H9 (cell line): ENCODE measurements at regions not wholly inside any gene's neighbourhood (a gene's known extent, or its start where the extent isn't known, plus 50 kb on each side); places are given as distances from the start of the nearest gene placed in this dataset.

Source experiments
- DNase-seq: peaks from one replicate; pipeline ENCODE4 v3.0.0-alpha.2; 2017
- H2AFZ ChIP-seq: one replicate; pipeline ENCODE4 v1.6.1; 2013; ENCODE audit warnings: mild to moderate bottlenecking, low read length, control low read depth, moderate library complexity
- H2AK5ac ChIP-seq: 2 replicates; pipeline ENCODE4 v1.6.1; 2013; ENCODE audit warnings: low read length, control low read depth, mixed read lengths; ENCODE audit not compliant: insufficient read length
- H2BK120ac ChIP-seq: one replicate; pipeline ENCODE4 v1.6.1; 2013; ENCODE audit warnings: low read depth, mild to moderate bottlenecking, low read length, control low read depth, inconsistent platforms; ENCODE audit not compliant: poor library complexity, severe bottlenecking
- H2BK12ac ChIP-seq: 2 replicates; pipeline ENCODE4 v1.6.1; 2013; ENCODE audit warnings: low read length, control low read depth, mixed read lengths, low read depth; ENCODE audit not compliant: insufficient read length
- H2BK15ac ChIP-seq: 2 replicates; pipeline ENCODE4 v1.6.1; 2013; ENCODE audit warnings: low read depth, low read length, control low read depth
- H2BK20ac ChIP-seq: one replicate; pipeline ENCODE4 v1.6.1; 2013; ENCODE audit warnings: low read depth, mild to moderate bottlenecking, low read length, control low read depth, inconsistent platforms; ENCODE audit not compliant: poor library complexity, severe bottlenecking
- H2BK5ac ChIP-seq: 2 replicates; pipeline ENCODE4 v1.6.1; 2013; ENCODE audit warnings: low read length, control low read depth, mixed read lengths; ENCODE audit not compliant: insufficient read length
- H3K14ac ChIP-seq: 2 replicates; pipeline ENCODE4 v1.6.1; 2013; ENCODE audit warnings: low read length, control low read depth; ENCODE audit not compliant: insufficient read depth
- H3K18ac ChIP-seq: 2 replicates; pipeline ENCODE4 v1.6.1; 2013; ENCODE audit warnings: low read depth, mild to moderate bottlenecking, mixed read lengths, low read length, control low read depth; ENCODE audit not compliant: insufficient read length
- H3K23ac ChIP-seq: 2 replicates; pipeline ENCODE4 v1.6.1; 2013; ENCODE audit warnings: low read length, control low read depth, mixed read lengths, low read depth; ENCODE audit not compliant: insufficient read length
- H3K23me2 ChIP-seq: 2 replicates; pipeline ENCODE4 v1.6.1; 2013; ENCODE audit warnings: low read depth, mild to moderate bottlenecking, mixed read lengths, low read length, control low read depth; ENCODE audit not compliant: insufficient read length, poor library complexity, severe bottlenecking
- H3K27ac ChIP-seq: 2 replicates; pipeline ENCODE4 v1.5.1; 2013; ENCODE audit warnings: low read length, control low read depth, mixed read lengths, low read depth; ENCODE audit not compliant: insufficient read length
- H3K27me3 ChIP-seq: 2 replicates; pipeline ENCODE4 v1.6.1; 2013; ENCODE audit warnings: low read length, control low read depth, inconsistent platforms; ENCODE audit not compliant: insufficient read depth
- H3K4ac ChIP-seq: 2 replicates; pipeline ENCODE4 v1.6.1; 2013; ENCODE audit warnings: low read depth, mild to moderate bottlenecking, control low read depth, inconsistent platforms, low read length, moderate library complexity
- H3K4me1 ChIP-seq: 2 replicates; pipeline ENCODE4 v1.6.1; 2013; ENCODE audit warnings: low read length, control low read depth, inconsistent platforms; ENCODE audit not compliant: insufficient read depth
- H3K4me2 ChIP-seq: 2 replicates; pipeline ENCODE4 v1.6.1; 2013; ENCODE audit warnings: low read length, control low read depth, mixed read lengths; ENCODE audit not compliant: insufficient read length, insufficient read depth
- H3K56ac ChIP-seq: 2 replicates; pipeline ENCODE4 v1.6.1; 2013; ENCODE audit warnings: low read depth, mild to moderate bottlenecking, mixed read lengths, low read length, control low read depth; ENCODE audit not compliant: insufficient read length
- H3K79me1 ChIP-seq: 2 replicates; pipeline ENCODE4 v1.6.1; 2013; ENCODE audit warnings: low read depth, mild to moderate bottlenecking, moderate library complexity, low read length, control low read depth, inconsistent platforms; ENCODE audit not compliant: insufficient read depth, poor library complexity, severe bottlenecking
- H3K79me2 ChIP-seq: 2 replicates; pipeline ENCODE4 v1.6.1; 2013; ENCODE audit warnings: low read length, control low read depth, inconsistent platforms; ENCODE audit not compliant: insufficient read depth
- H3K9ac ChIP-seq: 2 replicates; pipeline ENCODE4 v1.6.1; 2013; ENCODE audit warnings: low read length, control low read depth, mixed read lengths; ENCODE audit not compliant: insufficient read length; ENCODE audit errors: extremely low read depth
- H3K9me3 ChIP-seq: one replicate; pipeline ENCODE4 v1.6.1; 2013; ENCODE audit warnings: low read depth, low read length, inconsistent platforms; ENCODE audit not compliant: control insufficient read depth
- H3T11ph ChIP-seq: one replicate; pipeline ENCODE4 v1.6.1; 2013; ENCODE audit warnings: mild to moderate bottlenecking, low read length, control low read depth, inconsistent platforms
- H4K20me1 ChIP-seq: one replicate; pipeline ENCODE4 v1.6.1; 2013; ENCODE audit not compliant: control insufficient read depth, insufficient read length, insufficient read depth
- H4K5ac ChIP-seq: 2 replicates; pipeline ENCODE4 v1.6.1; 2013; ENCODE audit warnings: low read depth, mild to moderate bottlenecking, mixed read lengths, low read length, control low read depth; ENCODE audit not compliant: insufficient read length
- H4K8ac ChIP-seq: replicated peaks from 2 replicates; pipeline ENCODE4 v1.6.1; 2013; ENCODE audit warnings: low read length, control low read depth, mixed read lengths, low read depth; ENCODE audit not compliant: insufficient read length
- H4K91ac ChIP-seq: 2 replicates; pipeline ENCODE4 v1.6.1; 2013; ENCODE audit warnings: low read depth, mild to moderate bottlenecking, moderate library complexity, mixed read lengths, low read length, control low read depth; ENCODE audit not compliant: insufficient read length
- H3K27ac Mint-ChIP-seq, 3 experiments: 2 replicates in 2 of 3; 3 replicates in 1 of 3; pipeline ENCODE4 v1.8.0; 2020 to 2021; ENCODE audit warnings: mixed read lengths in 3 of 3, mild to moderate bottlenecking in 1 of 3, moderate library complexity in 1 of 3
- H3K27me3 Mint-ChIP-seq: 2 replicates; pipeline ENCODE4 v1.8.0; 2021; ENCODE audit warnings: low read depth, mild to moderate bottlenecking, moderate library complexity, mixed read lengths
- H3K36me3 Mint-ChIP-seq, 3 experiments: 2 replicates in 2 of 3; 3 replicates in 1 of 3; pipeline ENCODE4 v1.8.0; 2020 to 2021; ENCODE audit warnings: low read depth in 3 of 3, mixed read lengths in 3 of 3; ENCODE audit not compliant: insufficient read depth in 1 of 3
- H3K4me1 Mint-ChIP-seq, 2 experiments: 2 replicates each; pipeline ENCODE4 v1.8.0; 2020; ENCODE audit warnings: mixed read lengths in 2 of 2
- H3K4me3 Mint-ChIP-seq, 2 experiments: 2 replicates in 1 of 2; 3 replicates in 1 of 2; pipeline ENCODE4 v1.8.0; 2020 to 2021; ENCODE audit warnings: mild to moderate bottlenecking in 2 of 2, mixed read lengths in 2 of 2, moderate library complexity in 1 of 2
- H3K9me3 Mint-ChIP-seq, 2 experiments: 2 replicates in 1 of 2; 3 replicates in 1 of 2; pipeline ENCODE4 v1.8.0; 2020; ENCODE audit warnings: mild to moderate bottlenecking in 2 of 2, mixed read lengths in 2 of 2, moderate library complexity in 1 of 2
- WGBS: extraction: QIAGEN DNeasy Blood & Tissue Kit; methylation state at CpG from one replicate; pipeline ENCODE4 v1.1.7; 2013; ENCODE audit warnings: missing lambda C conversion rate, low lambda C conversion rate, mixed read lengths; ENCODE audit not compliant: insufficient read length; ENCODE audit errors: extremely low coverage; 5-methylcytosine and 5-hydroxymethylcytosine counted together
- TF ChIP-seq, protein P1 (sequence below): fragments of 200-600 bp; sonication (generic); conservative IDR thresholded peaks from 3 replicates; pipeline ENCODE4 v1.8.0; 2021; ENCODE audit warnings: antibody characterized with exemption, mild to moderate bottlenecking

DNA sequence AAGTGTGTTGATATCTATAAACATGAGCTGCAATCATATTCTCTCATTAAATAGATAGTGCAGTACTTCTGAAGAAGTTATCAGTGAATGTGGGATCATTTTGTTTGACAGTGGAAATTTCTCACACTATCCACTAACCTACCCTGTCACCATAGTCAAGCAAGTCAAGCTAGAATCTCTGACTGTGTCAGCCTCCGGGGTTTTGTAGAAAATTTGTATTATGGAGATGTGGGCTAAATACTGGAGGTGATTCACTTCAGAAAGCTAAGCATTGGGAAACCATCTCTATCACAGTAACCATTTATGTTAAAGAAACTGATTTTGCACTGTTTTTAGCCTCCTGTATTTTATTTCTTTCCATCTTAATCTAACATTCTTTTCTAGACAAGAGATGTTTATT lies 126.6 kb upstream of the CREB1 start:
- Histone ChIP-seq H3K27ac (no peak overlapping the region), H4K5ac (no peak overlapping the region), H3K4ac (no peak overlapping the region), H4K8ac (no peak overlapping the region), H2BK120ac (no peak overlapping the region), H3K18ac (no peak overlapping the region), H3K79me1 (no peaks in the 10 kb centered on the region), H4K91ac (no peak overlapping the region), H2AK5ac (no peak overlapping the region), H4K20me1 (no peaks in the 10 kb centered on the region), H3K23ac (no peak overlapping the region), H2BK20ac (no peak overlapping the region), H2BK12ac (no peak overlapping the region), H3K27me3 (no peaks in the 10 kb centered on the region), H2BK5ac (no peak overlapping the region), H3K14ac (no peak overlapping the region), H3K4me1 (peaks cover 7% of the 10 kb centered on the region; the same call in 1 of the 2 replicates), H3K9me3 (no peaks in the 10 kb centered on the region), H3K79me2 (no peaks in the 10 kb centered on the region), H3K56ac (no peak overlapping the region), H3K23me2 (no peaks in the 10 kb centered on the region), H2AFZ (no peak overlapping the region), H2BK15ac (no peak overlapping the region), H3K9ac (no peak overlapping the region), H3K4me2 (no peak overlapping the region), H3T11ph (no peak overlapping the region)
- H3K4me3 Mint-ChIP-seq = no peak overlapping the region
- H3K27me3 Mint-ChIP-seq = no peaks in the 10 kb centered on the region
- TF ChIP-seq, protein P1, sequence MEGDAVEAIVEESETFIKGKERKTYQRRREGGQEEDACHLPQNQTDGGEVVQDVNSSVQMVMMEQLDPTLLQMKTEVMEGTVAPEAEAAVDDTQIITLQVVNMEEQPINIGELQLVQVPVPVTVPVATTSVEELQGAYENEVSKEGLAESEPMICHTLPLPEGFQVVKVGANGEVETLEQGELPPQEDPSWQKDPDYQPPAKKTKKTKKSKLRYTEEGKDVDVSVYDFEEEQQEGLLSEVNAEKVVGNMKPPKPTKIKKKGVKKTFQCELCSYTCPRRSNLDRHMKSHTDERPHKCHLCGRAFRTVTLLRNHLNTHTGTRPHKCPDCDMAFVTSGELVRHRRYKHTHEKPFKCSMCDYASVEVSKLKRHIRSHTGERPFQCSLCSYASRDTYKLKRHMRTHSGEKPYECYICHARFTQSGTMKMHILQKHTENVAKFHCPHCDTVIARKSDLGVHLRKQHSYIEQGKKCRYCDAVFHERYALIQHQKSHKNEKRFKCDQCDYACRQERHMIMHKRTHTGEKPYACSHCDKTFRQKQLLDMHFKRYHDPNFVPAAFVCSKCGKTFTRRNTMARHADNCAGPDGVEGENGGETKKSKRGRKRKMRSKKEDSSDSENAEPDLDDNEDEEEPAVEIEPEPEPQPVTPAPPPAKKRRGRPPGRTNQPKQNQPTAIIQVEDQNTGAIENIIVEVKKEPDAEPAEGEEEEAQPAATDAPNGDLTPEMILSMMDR = no peak
- no peaks in the 10 kb centered on the region for H3K9me3 Mint-ChIP-seq
- WGBS = no CpG with 5 or more reads among the region's 1 CpG
- H3K27ac Mint-ChIP-seq = no peak overlapping the region
- no peak for DNase-seq
- no peaks in the 10 kb centered on the region for H3K36me3 Mint-ChIP-seq
- H3K4me1 Mint-ChIP-seq = peaks cover 36 to 39% of the 10 kb centered on the region in 2 experiments
